ENCODE measurements at regions not wholly inside any gene's neighbourhood (a gene's known extent, or its start where the extent isn't known, plus 50 kb on each side); places are given as distances from the start of the nearest gene placed in this dataset.

GRCh38 chr16:86671486-86672178, 93.3 kb downstream of the FOXL1 start:
- no peaks in the 10 kb centered on the region for H3K4me1 Mint-ChIP-seq (ENCODE audit: low read depth)
- no peak overlapping the region for H3K4me3 Mint-ChIP-seq (ENCODE audit: low read depth)
- H3K36me3 Mint-ChIP-seq (ENCODE audit: insufficient read depth): no peaks in the 10 kb centered on the region
- peaks cover 48% of the 10 kb centered on the region for H3K27me3 Mint-ChIP-seq
- TF ChIP-seq CTCF (IDR thresholded peaks at IDR 0.05; ENCODE audit: unreplicated experiment): no peak
- no peaks in the 10 kb centered on the region for H3K9me3 Mint-ChIP-seq (ENCODE audit: low read depth)
- DNase-seq (ENCODE audit: low spot score, unreplicated experiment): no peak
- no peak overlapping the region for H3K27ac Mint-ChIP-seq

- no peak overlapping the region for H3K27ac Mint-ChIP-seq
- no peaks in the 10 kb centered on the region for H3K9me3 Mint-ChIP-seq (ENCODE audit: low read depth)
- TF ChIP-seq CTCF (IDR thresholded peaks at IDR 0.05; ENCODE audit: unreplicated experiment): no peak
- H3K27me3 Mint-ChIP-seq: peaks cover 42% of the 10 kb centered on the region
- H3K4me3 Mint-ChIP-seq (ENCODE audit: low read depth): no peak overlapping the region
- no peak for DNase-seq (ENCODE audit: low spot score, unreplicated experiment)
- H3K36me3 Mint-ChIP-seq (ENCODE audit: insufficient read depth): no peaks in the 10 kb centered on the region
- H3K4me1 Mint-ChIP-seq (ENCODE audit: low read depth): no peaks in the 10 kb centered on the region
Measured at GRCh38 chr16:86672179-86672863, 94.0 kb downstream of the FOXL1 start.

GRCh38 chr16:86673090-86673955, 95.0 kb downstream of the FOXL1 start:
- Mint-ChIP-seq H3K4me3 (ENCODE audit: low read depth) (no peak overlapping the region), H3K27me3 (peaks cover 38% of the 10 kb centered on the region), H3K9me3 (ENCODE audit: low read depth) (no peaks in the 10 kb centered on the region), H3K36me3 (ENCODE audit: insufficient read depth) (no peaks in the 10 kb centered on the region), H3K4me1 (ENCODE audit: low read depth) (no peaks in the 10 kb centered on the region), H3K27ac (no peak overlapping the region)
- DNase-seq (ENCODE audit: low spot score, unreplicated experiment): no peak
- no peak for TF ChIP-seq CTCF (IDR thresholded peaks at IDR 0.05; ENCODE audit: unreplicated experiment)

- H3K4me3 Mint-ChIP-seq (ENCODE audit: low read depth): no peak overlapping the region
- H3K36me3 Mint-ChIP-seq (ENCODE audit: insufficient read depth): no peaks in the 10 kb centered on the region
- no peak overlapping the region for H3K27ac Mint-ChIP-seq
- TF ChIP-seq CTCF (IDR thresholded peaks at IDR 0.05; ENCODE audit: unreplicated experiment): no peak
- DNase-seq (ENCODE audit: low spot score, unreplicated experiment): no peak
- peaks cover 31% of the 10 kb centered on the region for H3K27me3 Mint-ChIP-seq
- H3K4me1 Mint-ChIP-seq (ENCODE audit: low read depth): no peaks in the 10 kb centered on the region
- H3K9me3 Mint-ChIP-seq (ENCODE audit: low read depth): no peaks in the 10 kb centered on the region
Measured at GRCh38 chr16:86673956-86674453, 95.7 kb downstream of the FOXL1 start.

GRCh38 chr16:86676254-86676670, 97.9 kb downstream of the FOXL1 start:
- Mint-ChIP-seq H3K4me3 (ENCODE audit: low read depth) (no peak overlapping the region), H3K9me3 (ENCODE audit: low read depth) (no peaks in the 10 kb centered on the region), H3K27ac (no peak overlapping the region), H3K4me1 (ENCODE audit: low read depth) (no peaks in the 10 kb centered on the region), H3K36me3 (ENCODE audit: insufficient read depth) (no peaks in the 10 kb centered on the region), H3K27me3 (peaks cover 15% of the 10 kb centered on the region)
- no peak for TF ChIP-seq CTCF (IDR thresholded peaks at IDR 0.05; ENCODE audit: unreplicated experiment)
- no peak for DNase-seq (ENCODE audit: low spot score, unreplicated experiment)
